Prostate gland (tissue), 2 donors: ENCODE measurements at regions not wholly inside any gene's neighbourhood (a gene's known extent, or its start where the extent isn't known, plus 50 kb on each side); places are given as distances from the start of the nearest gene placed in this dataset.
"Not testable (repeated sequence)": the region's sequence is repeated elsewhere in the genome, so short reads cannot be mapped to it uniquely, and the experiment has no call there.

Experiments used
- CTCF ChIP-seq, 4 experiments: fragments of 200-600 bp in 2 of 4; fragments of 450-650 bp in 2 of 4; sonication (generic) in 2 of 4; IDR thresholded peaks; 1 replicate in 3 of 4; 2 replicates in 1 of 4; pipeline ENCODE4 v1.5.1; 2016 to 2019; ENCODE audit warnings: antibody characterized with exemption in 4 of 4, mild to moderate bottlenecking in 2 of 4, moderate library complexity in 2 of 4
- POLR2A ChIP-seq: fragments of 450-650 bp; IDR thresholded peaks from one replicate; pipeline ENCODE4 v1.6.1; 2016; ENCODE audit warnings: antibody characterized with exemption, mild to moderate bottlenecking
- POLR2AphosphoS5 ChIP-seq: sonication (generic); formaldehyde crosslinking; IDR thresholded peaks from one replicate; pipeline ENCODE4 v1.6.1; 2017; ENCODE audit warnings: antibody characterized with exemption

GRCh38 chr12:67791362-67791761 lies 142.8 kb downstream of the DYRK2 start:
- TF ChIP-seq CTCF (IDR thresholded peaks at IDR 0.05); POLR2A; POLR2AphosphoS5: not testable (repeated sequence)
